HEK293 (cell line): ENCODE measurements at regions not wholly inside any gene's neighbourhood (a gene's known extent, or its start where the extent isn't known, plus 50 kb on each side); places are given as distances from the start of the nearest gene placed in this dataset.

Experiments used
- CTCF ChIP-seq: fragments of 450-650 bp; formaldehyde crosslinking; IDR thresholded peaks from 2 replicates; pipeline ENCODE4 v1.5.1; 2016; ENCODE audit warnings: missing biosample characterization, missing genetic modification characterization
- MYNN ChIP-seq: fragments of 450-650 bp; formaldehyde crosslinking; IDR thresholded peaks from 2 replicates; pipeline ENCODE4 v1.5.1; 2016; ENCODE audit warnings: missing biosample characterization, missing genetic modification characterization, borderline replicate concordance
- SALL2 ChIP-seq: fragments of 450-650 bp; formaldehyde crosslinking; IDR thresholded peaks from 2 replicates; pipeline ENCODE4 v1.5.0; 2017; ENCODE audit warnings: missing biosample characterization, mild to moderate bottlenecking, missing genetic modification characterization, borderline replicate concordance
- YY1 ChIP-seq: fragments of 450-650 bp; formaldehyde crosslinking; IDR thresholded peaks from 2 replicates; pipeline ENCODE4 v1.5.1; 2018; ENCODE audit warnings: missing biosample characterization, missing genetic modification characterization
- ZBTB26 ChIP-seq: fragments of 450-650 bp; formaldehyde crosslinking; optimal IDR thresholded peaks from 2 replicates; pipeline ENCODE3; 2016; ENCODE audit warnings: missing biosample characterization, mild to moderate bottlenecking, missing genetic modification characterization
- ZFP37 ChIP-seq: fragments of 450-650 bp; formaldehyde crosslinking; IDR thresholded peaks from 2 replicates; pipeline ENCODE4 v1.5.1; 2016; ENCODE audit warnings: missing biosample characterization, missing genetic modification characterization
- ZNF133 ChIP-seq: fragments of 450-650 bp; formaldehyde crosslinking; IDR thresholded peaks from 2 replicates; pipeline ENCODE4 v1.5.1; 2016; ENCODE audit warnings: missing biosample characterization, missing genetic modification characterization
- ZNF19 ChIP-seq: fragments of 450-650 bp; formaldehyde crosslinking; IDR thresholded peaks from 2 replicates; pipeline ENCODE4; 2016; ENCODE audit warnings: missing biosample characterization, missing genetic modification characterization, low read depth
- ZNF274 ChIP-seq, 2 experiments: fragments of 200-500 bp in 1 of 2; fragments of 450-650 bp in 1 of 2; sonication (Bioruptor generic) in 1 of 2; formaldehyde crosslinking in 1 of 2; IDR thresholded peaks; 2 replicates each; pipeline versions ENCODE4 v1.5.1 to v1.6.1; 2014 to 2016; ENCODE audit warnings: borderline replicate concordance in 1 of 2, inconsistent platforms in 1 of 2, low read length in 1 of 2, missing biosample characterization in 1 of 2, missing genetic modification characterization in 1 of 2
- ZNF660 ChIP-seq: fragments of 450-650 bp; IDR thresholded peaks from 2 replicates; pipeline ENCODE4 v1.5.1; 2018; ENCODE audit warnings: missing biosample characterization, mild to moderate bottlenecking, missing genetic modification characterization
- ZNF830 ChIP-seq: fragments of 450-650 bp; IDR thresholded peaks from 2 replicates; pipeline ENCODE4 v1.5.0; 2018; ENCODE audit warnings: missing biosample characterization, missing genetic modification characterization, low read depth, mild to moderate bottlenecking, moderate library complexity

DNA sequence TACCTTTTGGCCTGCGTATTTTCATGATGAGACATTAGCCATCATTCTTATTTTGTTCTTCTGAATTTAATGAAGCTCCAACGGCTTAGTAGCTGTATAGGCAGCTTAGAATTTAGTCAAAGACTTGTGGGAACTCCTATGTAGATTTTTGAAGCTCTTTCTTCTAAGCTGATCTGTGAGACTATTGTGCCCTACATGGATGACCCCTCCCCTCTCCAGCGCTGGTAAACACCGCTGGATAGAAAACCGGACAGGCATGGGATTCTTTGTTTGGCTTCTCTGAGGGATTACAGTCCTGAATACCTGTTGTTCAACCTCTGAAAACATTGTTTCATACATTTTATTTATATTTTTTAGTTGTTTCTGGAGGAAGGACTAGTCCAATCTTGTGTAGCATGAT, 1353.4 kb downstream of the GRIK2 start:
- no peak for TF ChIP-seq CTCF (tag by site-specific recombination)
- no peak for TF ChIP-seq ZNF274 (IDR thresholded peaks at IDR 0.05; ENCODE audit: low read length)
- TF ChIP-seq ZNF274 (tag by site-specific recombination; IDR thresholded peaks at IDR 0.05; ENCODE audit: borderline replicate concordance): no peak
- no peak for TF ChIP-seq ZNF660 (tag by site-specific recombination)
- no peak for TF ChIP-seq ZNF19 (tag by site-specific recombination)
- no peak for TF ChIP-seq ZFP37 (tag by site-specific recombination)
- no peak for TF ChIP-seq SALL2 (tag by site-specific recombination)
- no peak for TF ChIP-seq YY1 (tag by site-specific recombination)
- no peak for TF ChIP-seq MYNN (tag by site-specific recombination)
- no peak for TF ChIP-seq ZBTB26
- TF ChIP-seq ZNF830 (tag by site-specific recombination): no peak
- no peak for TF ChIP-seq ZNF133 (tag by site-specific recombination)
